ENCODE measurements at regions not wholly inside any gene's neighbourhood (a gene's known extent, or its start where the extent isn't known, plus 50 kb on each side); places are given as distances from the start of the nearest gene placed in this dataset.

- no peak for TF ChIP-seq BHLHE40 (IDR thresholded peaks at IDR 0.05; ENCODE audit: borderline replicate concordance)
- no peak for TF ChIP-seq ELF4 (IDR thresholded peaks at IDR 0.05)
- no peak for TF ChIP-seq SUZ12 (IDR thresholded peaks at IDR 0.05)
- no peak for TF ChIP-seq FOXM1 (IDR thresholded peaks at IDR 0.05; ENCODE audit: borderline replicate concordance)
- no peak for TF ChIP-seq PKNOX1 (IDR thresholded peaks at IDR 0.05)
- TF ChIP-seq TARDBP (IDR thresholded peaks at IDR 0.05): no peak
- no peak for TF ChIP-seq ZNF384 (IDR thresholded peaks at IDR 0.05)
- no peak for TF ChIP-seq SP1 (IDR thresholded peaks at IDR 0.05)
- TF ChIP-seq ARNT (IDR thresholded peaks at IDR 0.05): no peak
- TF ChIP-seq FOXK2 (IDR thresholded peaks at IDR 0.05): no peak
- no peak for TF ChIP-seq FOXA1 (IDR thresholded peaks at IDR 0.05)
- TF ChIP-seq HDGF (IDR thresholded peaks at IDR 0.05; ENCODE audit: borderline replicate concordance): no peak
- no peak for TF ChIP-seq NFRKB (IDR thresholded peaks at IDR 0.05)
Measured at GRCh38 chr21:22711636-22712035, 1713.4 kb downstream of the NCAM2 start.
